Common myeloid progenitor, CD34-positive (primary cell): ENCODE measurements at regions not wholly inside any gene's neighbourhood (a gene's known extent, or its start where the extent isn't known, plus 50 kb on each side); places are given as distances from the start of the nearest gene placed in this dataset.
"Not testable (repeated sequence)": the region's sequence is repeated elsewhere in the genome, so short reads cannot be mapped to it uniquely, and the experiment has no call there.

Source experiments
- CTCF ChIA-PET: fragments of 350-600 bp; sonication (Branson Sonifier 250); formaldehyde crosslinking; loops from one replicate; lab custom pipeline; 2021; ENCODE audit warnings: antibody characterized with exemption; lab: Charles Lee
- POLR2A ChIA-PET: fragments of 350-600 bp; sonication (Branson Sonifier 250); formaldehyde crosslinking; loops from one replicate; lab custom pipeline; 2021; ENCODE audit warnings: antibody characterized with exemption; lab: Charles Lee
- DNase-seq, 3 donors: peaks; one replicate each; pipeline versions ENCODE4 v3.0.0 to v3.0.0-alpha.2; 2013
- H3K27ac ChIP-seq, 2 experiments: 1 replicate in 1 of 2; 2 replicates in 1 of 2; pipeline ENCODE4 v1.7.0; 2013; ENCODE audit warnings: inconsistent platforms in 2 of 2, low read length in 2 of 2, mild to moderate bottlenecking in 2 of 2, low read depth in 1 of 2, moderate library complexity in 1 of 2; ENCODE audit not compliant: severe bottlenecking in 2 of 2, insufficient read depth in 1 of 2, poor library complexity in 1 of 2
- H3K27me3 ChIP-seq, 5 experiments: replicated peaks in 2 of 5; 1 replicate in 3 of 5; 2 replicates in 2 of 5; pipeline versions ENCODE4 v1.6.1 to v1.7.0; 2013; ENCODE audit warnings: low read length in 4 of 5, mild to moderate bottlenecking in 2 of 5, moderate library complexity in 2 of 5, inconsistent platforms in 1 of 5; ENCODE audit not compliant: insufficient read depth in 5 of 5, control insufficient read depth in 4 of 5
- H3K36me3 ChIP-seq, 4 experiments: 1 replicate in 2 of 4; 2 replicates in 2 of 4; pipeline versions ENCODE4 v1.6.1 to v1.7.0; 2013; ENCODE audit warnings: low read length in 3 of 4, control low read depth in 1 of 4, mild to moderate bottlenecking in 1 of 4; ENCODE audit not compliant: control insufficient read depth in 4 of 4, insufficient read depth in 4 of 4
- H3K4me1 ChIP-seq, 4 experiments: 1 replicate in 3 of 4; 2 replicates in 1 of 4; pipeline versions ENCODE4 v1.6.1 to v1.7.1; 2013; ENCODE audit warnings: low read length in 3 of 4, mild to moderate bottlenecking in 3 of 4, control low read depth in 1 of 4, inconsistent platforms in 1 of 4, moderate library complexity in 1 of 4; ENCODE audit not compliant: control insufficient read depth in 4 of 4, insufficient read depth in 4 of 4; ENCODE audit errors: control extremely low read depth in 1 of 4
- H3K4me3 ChIP-seq, 7 experiments: 1 replicate in 4 of 7; 2 replicates in 3 of 7; pipeline versions ENCODE4 v1.5.1 to v1.7.0; 2013; ENCODE audit warnings: mild to moderate bottlenecking in 7 of 7, low read length in 6 of 7, moderate library complexity in 6 of 7, inconsistent platforms in 2 of 7, low read depth in 2 of 7, control low read depth in 1 of 7; ENCODE audit not compliant: insufficient read depth in 4 of 7, control insufficient read depth in 1 of 7; ENCODE audit errors: extremely low read depth in 1 of 7
- H3K9me3 ChIP-seq, 5 experiments: 1 replicate in 4 of 5; 2 replicates in 1 of 5; pipeline versions ENCODE4 v1.6.1 to v1.7.1; 2013; ENCODE audit warnings: low read length in 4 of 5, mild to moderate bottlenecking in 2 of 5, inconsistent platforms in 1 of 5, low read depth in 1 of 5, moderate library complexity in 1 of 5; ENCODE audit not compliant: control insufficient read depth in 4 of 5, insufficient read depth in 2 of 5; ENCODE audit errors: control extremely low read depth in 1 of 5
- WGBS: methylation state at CpG from one replicate; pipeline ENCODE4 v1.1.5; 2013; ENCODE audit not compliant: insufficient coverage; 5-methylcytosine and 5-hydroxymethylcytosine counted together

GRCh38 chr2:58386904-58387303, 145.8 kb upstream of the FANCL start:
- H3K27ac ChIP-seq, POLR2A ChIA-PET, H3K4me1 ChIP-seq, DNase-seq, H3K9me3 ChIP-seq, H3K4me3 ChIP-seq, H3K27me3 ChIP-seq, H3K36me3 ChIP-seq, CTCF ChIA-PET: not testable (repeated sequence)
- 90% methylated on average over 3 of the region's 14 CpGs for WGBS

- Histone ChIP-seq H3K27ac (no peak overlapping the region), H3K36me3 (no peaks in the 10 kb centered on the region), H3K27me3 (no peaks in the 10 kb centered on the region), H3K4me1 (no peaks in the 10 kb centered on the region), H3K4me3 (no peak overlapping the region), H3K9me3 (peaks cover 0 to 5% (median 0%) of the 10 kb centered on the region in 5 experiments)
- no CpG with 5 or more reads among the region's 5 CpGs for WGBS
- POLR2A ChIA-PET = no interaction called here
- DNase-seq = no peak
- CTCF ChIA-PET = no interaction called here
Observed at GRCh38 chr2:58378152-58378551, 137.0 kb upstream of the FANCL start.

GRCh38 chr2:58377181-58377580, 136.1 kb upstream of the FANCL start:
- CTCF ChIA-PET = no interaction called here
- no peaks in the 10 kb centered on the region for H3K27me3 ChIP-seq
- no CpG with 5 or more reads among the region's 1 CpG for WGBS

GRCh38 chr2:58376592-58376991, 135.5 kb upstream of the FANCL start:
- Histone ChIP-seq H3K27ac (no peak overlapping the region), H3K27me3 (no peaks in the 10 kb centered on the region), H3K9me3 (peaks cover 0 to 5% (median 0%) of the 10 kb centered on the region in 5 experiments), H3K4me3 (no peak overlapping the region), H3K4me1 (no peaks in the 10 kb centered on the region), H3K36me3 (no peaks in the 10 kb centered on the region)
- ChIA-PET POLR2A (no interaction called here), CTCF (no interaction called here)
- no peak for DNase-seq
- 100% methylated on average over 1 of the region's 1 CpG for WGBS

More at GRCh38 chr2:58377181-58377580, 136.1 kb upstream of the FANCL start:
- POLR2A ChIA-PET = no interaction called here
- Histone ChIP-seq H3K9me3 (peaks cover 0 to 5% (median 0%) of the 10 kb centered on the region in 5 experiments), H3K27ac (no peak overlapping the region), H3K4me3 (no peak overlapping the region), H3K36me3 (no peaks in the 10 kb centered on the region), H3K4me1 (no peaks in the 10 kb centered on the region)
- DNase-seq = no peak

- POLR2A ChIA-PET = no interaction called here
- Histone ChIP-seq H3K4me3 (no peak overlapping the region), H3K4me1 (peaks cover 0 to 9% (median 0%) of the 10 kb centered on the region in 4 experiments), H3K27ac (no peak overlapping the region), H3K9me3 (peaks cover 0 to 5% (median 0%) of the 10 kb centered on the region in 5 experiments), H3K27me3 (no peaks in the 10 kb centered on the region), H3K36me3 (no peaks in the 10 kb centered on the region)
- DNase-seq = no peak
- CTCF ChIA-PET = no interaction called here
- no CpG with 5 or more reads among the region's 2 CpGs for WGBS
Observed at GRCh38 chr2:58369594-58369993, 128.5 kb upstream of the FANCL start.

GRCh38 chr2:58364098-58364497, 123.0 kb upstream of the FANCL start:
- peaks cover 0 to 9% (median 0%) of the 10 kb centered on the region in 4 experiments for H3K4me1 ChIP-seq
- H3K27ac ChIP-seq = no peak overlapping the region
- H3K4me3 ChIP-seq = no peak overlapping the region
- H3K27me3 ChIP-seq = no peaks in the 10 kb centered on the region
- WGBS = 100% methylated on average over 3 of the region's 4 CpGs
- no peaks in the 10 kb centered on the region for H3K9me3 ChIP-seq
- CTCF ChIA-PET = no interaction called here
- no peaks in the 10 kb centered on the region for H3K36me3 ChIP-seq
- POLR2A ChIA-PET = no interaction called here
- no peak for DNase-seq

GRCh38 chr2:58358026-58358425, 116.9 kb upstream of the FANCL start:
- ChIA-PET CTCF (no interaction called here), POLR2A (no interaction called here)
- WGBS = 75% methylated on average over 1 of the region's 1 CpG
- no peaks in the 10 kb centered on the region for H3K27me3 ChIP-seq
- no peak overlapping the region for H3K4me3 ChIP-seq
- H3K27ac ChIP-seq = no peak overlapping the region
- H3K4me1 ChIP-seq = no peaks in the 10 kb centered on the region
- no peaks in the 10 kb centered on the region for H3K36me3 ChIP-seq
- no peak for DNase-seq
- H3K9me3 ChIP-seq = no peaks in the 10 kb centered on the region
